H1 (cell line): ENCODE measurements at regions not wholly inside any gene's neighbourhood (a gene's known extent, or its start where the extent isn't known, plus 50 kb on each side); places are given as distances from the start of the nearest gene placed in this dataset.

Experiments
- CTCF ChIA-PET: fragments of 300-600 bp; sonication (Branson Sonifier 250); formaldehyde crosslinking; loops from one replicate; lab custom pipeline; 2021; ENCODE audit not compliant: partially characterized antibody; lab: Charles Lee
- POLR2A ChIA-PET: fragments of 300-600 bp; sonication (Branson Sonifier 250); formaldehyde crosslinking; loops from one replicate; lab custom pipeline; 2021; ENCODE audit warnings: inconsistent platforms; ENCODE audit not compliant: partially characterized antibody; lab: Charles Lee
- DNase-seq, 2 experiments: peaks; one replicate each; pipeline versions ENCODE4 v3.0.0 to v3.0.0-alpha.2; 2010 to 2022; ENCODE audit warnings: low spot score in 2 of 2, low read depth in 1 of 2, mixed read lengths in 1 of 2
- FAIRE-seq: peaks from 2 replicates; lab custom pipeline; 2011; peaks lifted over from hg19 to GRCh38; lab: Jason Lieb, UNC
- H2AFZ ChIP-seq: 2 replicates; pipeline ENCODE4 v1.8.1; 2012; ENCODE audit warnings: low read length, inconsistent platforms
- H2AK5ac ChIP-seq: 2 replicates; pipeline ENCODE4 v1.6.1; 2013; ENCODE audit warnings: low read depth, low read length
- H2BK120ac ChIP-seq: replicated peaks from 2 replicates; pipeline ENCODE3; 2013; ENCODE audit warnings: low read depth, low read length, inconsistent platforms
- H2BK12ac ChIP-seq: 2 replicates; pipeline ENCODE4 v1.6.1; 2013; ENCODE audit warnings: low read depth, low read length
- H2BK15ac ChIP-seq: 2 replicates; pipeline ENCODE4 v1.6.1; 2013; ENCODE audit warnings: low read length
- H2BK20ac ChIP-seq: 2 replicates; pipeline ENCODE4 v1.6.1; 2013; ENCODE audit warnings: low read length
- H2BK5ac ChIP-seq: 2 replicates; pipeline ENCODE4 v1.6.1; 2013; ENCODE audit warnings: low read depth, low read length
- H3K14ac ChIP-seq: 2 replicates; pipeline ENCODE4 v1.6.1; 2013; ENCODE audit warnings: inconsistent platforms; ENCODE audit not compliant: insufficient read length
- H3K18ac ChIP-seq: 2 replicates; pipeline ENCODE4 v1.6.1; 2013; ENCODE audit warnings: low read length; ENCODE audit errors: extremely low read depth
- H3K23ac ChIP-seq: 2 replicates; pipeline ENCODE4 v1.6.1; 2013; ENCODE audit warnings: inconsistent platforms; ENCODE audit not compliant: insufficient read length
- H3K23me2 ChIP-seq: 2 replicates; pipeline ENCODE4 v1.6.1; 2013; ENCODE audit warnings: low read depth, low read length
- H3K27ac ChIP-seq: 2 replicates; pipeline ENCODE4 v1.6.1; 2011; ENCODE audit warnings: low read depth, low read length, inconsistent platforms
- H3K27me3 ChIP-seq, 4 experiments: replicated peaks in 1 of 4; 1 replicate in 1 of 4; 2 replicates in 3 of 4; pipeline versions ENCODE4 v1.6.1 to v1.8.1; 2011 to 2013; ENCODE audit warnings: low read length in 3 of 4, mild to moderate bottlenecking in 3 of 4, inconsistent platforms in 2 of 4, mixed read lengths in 2 of 4, moderate library complexity in 1 of 4; ENCODE audit not compliant: control insufficient read depth in 3 of 4, insufficient read depth in 3 of 4; ENCODE audit errors: extremely low read depth in 1 of 4
- H3K36me3 ChIP-seq, 4 experiments: 2 replicates each; pipeline versions ENCODE4 v1.6.1 to v1.8.1; 2011 to 2013; ENCODE audit warnings: mild to moderate bottlenecking in 4 of 4, low read length in 3 of 4, moderate library complexity in 2 of 4, control low read depth in 1 of 4, inconsistent platforms in 1 of 4; ENCODE audit not compliant: insufficient read depth in 4 of 4, control insufficient read depth in 2 of 4
- H3K4ac ChIP-seq: replicated peaks from 2 replicates; pipeline ENCODE3; 2013; ENCODE audit warnings: low read length, low read depth, mixed read lengths, inconsistent platforms; ENCODE audit not compliant: insufficient read length
- H3K4me1 ChIP-seq, 4 experiments: replicated peaks in 1 of 4; 1 replicate in 1 of 4; 2 replicates in 3 of 4; pipeline versions ENCODE4 v1.6.1 to v1.8.1; 2011 to 2013; ENCODE audit warnings: low read length in 3 of 4, inconsistent platforms in 2 of 4, mixed read lengths in 1 of 4; ENCODE audit not compliant: insufficient read depth in 4 of 4, control insufficient read depth in 3 of 4
- H3K4me2 ChIP-seq, 2 experiments: 2 replicates each; pipeline versions ENCODE4 v1.6.1 to v1.8.1; 2011 to 2013; ENCODE audit warnings: low read depth in 2 of 2, low read length in 2 of 2, control low read depth in 1 of 2, inconsistent platforms in 1 of 2, mild to moderate bottlenecking in 1 of 2; ENCODE audit not compliant: insufficient read depth in 1 of 2
- H3K4me3 ChIP-seq, 4 experiments: fragments of 200-600, 300-600 bp in 1 of 4; sonication (generic), shearing (Covaris generic), sonication (Bioruptor Twin) in 1 of 4; 2 replicates each; pipeline versions ENCODE4 v1.5.1 to v1.8.1; 2011 to 2016; ENCODE audit warnings: low read length in 4 of 4, low read depth in 3 of 4, control low read depth in 2 of 4, inconsistent platforms in 2 of 4, mild to moderate bottlenecking in 2 of 4, mixed read lengths in 1 of 4, moderate library complexity in 1 of 4; ENCODE audit not compliant: insufficient read depth in 2 of 4; ENCODE audit errors: extremely low read depth in 1 of 4
- H3K56ac ChIP-seq: replicated peaks from 2 replicates; pipeline ENCODE3; 2013; ENCODE audit warnings: low read depth, mild to moderate bottlenecking, mixed read lengths, low read length, inconsistent platforms; ENCODE audit not compliant: insufficient read length
- H3K79me1 ChIP-seq: 2 replicates; pipeline ENCODE4 v1.6.1; 2013; ENCODE audit warnings: low read depth, low read length, control low read depth
- H3K79me2 ChIP-seq, 2 experiments: 2 replicates each; pipeline versions ENCODE4 v1.6.1 to v1.8.1; 2012 to 2013; ENCODE audit warnings: low read length in 2 of 2, mild to moderate bottlenecking in 2 of 2, inconsistent platforms in 1 of 2; ENCODE audit not compliant: insufficient read depth in 2 of 2, control insufficient read depth in 1 of 2
- H3K9ac ChIP-seq, 4 experiments: replicated peaks in 1 of 4; 1 replicate in 1 of 4; 2 replicates in 3 of 4; pipeline versions ENCODE4 v1.6.1 to v1.8.1; 2011 to 2013; ENCODE audit warnings: low read depth in 3 of 4, low read length in 3 of 4, control low read depth in 2 of 4, mild to moderate bottlenecking in 2 of 4, moderate library complexity in 2 of 4, inconsistent platforms in 1 of 4; ENCODE audit errors: extremely low read depth in 1 of 4
- H3K9me3 ChIP-seq, 2 experiments: 2 replicates each; pipeline versions ENCODE4 v1.6.1 to v1.8.1; 2012 to 2013; ENCODE audit warnings: mild to moderate bottlenecking in 2 of 2, moderate library complexity in 2 of 2, control low read depth in 1 of 2, inconsistent platforms in 1 of 2, low read depth in 1 of 2, low read length in 1 of 2, mixed read lengths in 1 of 2; ENCODE audit not compliant: insufficient read depth in 2 of 2
- H4K20me1 ChIP-seq, 2 experiments: replicated peaks in 1 of 2; 2 replicates each; pipeline versions ENCODE3 to v1.8.1; 2011 to 2013; ENCODE audit warnings: inconsistent platforms in 2 of 2, low read length in 2 of 2, mild to moderate bottlenecking in 1 of 2; ENCODE audit not compliant: insufficient read depth in 2 of 2, control insufficient read depth in 1 of 2
- H4K5ac ChIP-seq: 2 replicates; pipeline ENCODE4 v1.6.1; 2013; ENCODE audit warnings: low read length, low read depth, mixed read lengths, inconsistent platforms; ENCODE audit not compliant: insufficient read length
- H4K8ac ChIP-seq: 2 replicates; pipeline ENCODE4 v1.8.0; 2013; ENCODE audit warnings: mild to moderate bottlenecking, moderate library complexity, low read length, inconsistent platforms; ENCODE audit not compliant: insufficient read depth; ENCODE audit errors: extremely low read depth
- H4K91ac ChIP-seq: replicated peaks from 2 replicates; pipeline ENCODE3; 2013; ENCODE audit warnings: low read length, mixed read lengths, inconsistent platforms; ENCODE audit not compliant: insufficient read length
- EGR1 ChIP-seq: IDR thresholded peaks from 2 replicates; pipeline ENCODE4 v1.6.1; 2011; ENCODE audit warnings: low read depth, low read length, borderline replicate concordance
- WGBS, 2 experiments: shearing (Covaris generic) in 1 of 2; methylation state at CpG; one replicate each; pipeline versions ENCODE4 v1.1.6 to v1.1.7; 2013 to 2015; ENCODE audit warnings: low lambda C conversion rate in 2 of 2, mixed read lengths in 2 of 2, inconsistent platforms in 1 of 2, low coverage in 1 of 2, missing lambda C conversion rate in 1 of 2; ENCODE audit not compliant: insufficient replicate concordance in 2 of 2, insufficient coverage in 1 of 2, insufficient read length in 1 of 2; ENCODE audit errors: extremely low coverage in 1 of 2, missing lambda C conversion rate in 1 of 2; 5-methylcytosine and 5-hydroxymethylcytosine counted together

- H3K27me3 ChIP-seq = no peaks in the 10 kb centered on the region
- H2BK15ac ChIP-seq = no peak overlapping the region
- H3K9me3 ChIP-seq = no peaks in the 10 kb centered on the region
- no peak overlapping the region for H3K9ac ChIP-seq
- no peak overlapping the region for H3K27ac ChIP-seq
- H3K23me2 ChIP-seq = no peaks in the 10 kb centered on the region
- CTCF ChIA-PET = interaction anchor here (0.7 to 1.5 kb wide), 5 partner anchors 9 to 977 kb away, joined by 3 to 5 read pairs (median 3); no protein-coding TSS in a partner anchor
- H3K4ac ChIP-seq = no peak overlapping the region
- DNase-seq (no peak), FAIRE-seq (no peak)
- H4K91ac ChIP-seq = no peak overlapping the region
- H3K4me2 ChIP-seq = no peak overlapping the region
- H2AK5ac ChIP-seq = no peak overlapping the region
- H3K79me1 ChIP-seq = no peaks in the 10 kb centered on the region
- H3K36me3 ChIP-seq = no peaks in the 10 kb centered on the region
- no peaks in the 10 kb centered on the region for H3K79me2 ChIP-seq
- H4K5ac ChIP-seq = no peak overlapping the region
- H2BK120ac ChIP-seq = no peak overlapping the region
- no peak overlapping the region for H2AFZ ChIP-seq
- no peak overlapping the region for H3K18ac ChIP-seq
- no peak overlapping the region for H3K56ac ChIP-seq
- no peaks in the 10 kb centered on the region for H3K4me1 ChIP-seq
- no peak overlapping the region for H4K8ac ChIP-seq
- no peak overlapping the region for H3K23ac ChIP-seq
- H4K20me1 ChIP-seq = no peaks in the 10 kb centered on the region
- no peak overlapping the region for H2BK12ac ChIP-seq
- no peak overlapping the region for H3K14ac ChIP-seq
- no peak overlapping the region for H2BK20ac ChIP-seq
- no peak overlapping the region for H2BK5ac ChIP-seq
- no peak overlapping the region for H3K4me3 ChIP-seq
- WGBS, 2 experiments = 92% methylated on average over 6 of the region's 6 CpGs; no CpG with 5 or more reads in 1 of the 2 experiments
- POLR2A ChIA-PET = no interaction called here
- no peak for TF ChIP-seq EGR1
Observed at GRCh38 chr16:79757968-79758367, 157.4 kb upstream of the MAF start.
